ENCODE measurements at regions not wholly inside any gene's neighbourhood (a gene's known extent, or its start where the extent isn't known, plus 50 kb on each side); places are given as distances from the start of the nearest gene placed in this dataset.

DNA sequence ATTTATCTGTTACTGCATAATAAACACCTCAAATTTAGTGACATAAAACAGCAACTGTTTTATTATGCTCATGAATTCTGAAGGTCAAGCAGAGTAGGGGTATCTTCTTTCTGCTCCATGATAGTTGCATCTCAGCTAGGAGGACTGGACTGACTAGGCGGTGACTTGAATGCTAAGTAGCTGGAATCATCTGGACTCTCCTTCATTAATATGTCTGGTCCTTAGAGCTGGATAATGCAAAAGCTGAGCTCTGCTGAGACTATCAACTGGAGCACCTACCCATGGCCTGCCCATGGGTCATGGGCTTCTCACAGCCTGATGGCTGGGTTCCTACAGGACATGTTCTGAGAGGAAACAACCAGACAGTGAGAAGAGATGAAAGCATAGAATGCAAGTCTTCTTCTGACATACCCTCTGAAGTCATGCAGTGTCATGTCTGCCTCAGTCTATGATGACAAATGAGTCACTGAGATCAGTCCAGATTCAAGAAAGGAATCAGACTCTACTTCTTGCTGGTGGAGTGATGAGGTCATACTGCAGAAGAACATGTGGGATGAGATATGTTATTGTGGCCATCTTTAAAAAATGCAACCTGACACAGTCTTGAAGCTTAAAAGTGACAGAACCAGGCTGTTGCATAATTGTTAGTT, 174.2 kb upstream of the OSR1 start:
- DNase-seq (ENCODE audit: low read depth), result no peak
- TF ChIP-seq CTCF (conservative IDR thresholded peaks at IDR 0.05; ENCODE audit: low read depth, low read length), result no peak
- H3K4me3 ChIP-seq (ENCODE audit: low read length), result no peak overlapping the region

- DNase-seq (ENCODE audit: low read depth), result no peak
- no peak overlapping the region for H3K4me3 ChIP-seq (ENCODE audit: low read length)
- TF ChIP-seq CTCF (conservative IDR thresholded peaks at IDR 0.05; ENCODE audit: low read depth, low read length), result no peak
These were observed 171.3 kb upstream of the OSR1 start for GRCh38 chr2:19529677-19530076.

GRCh38 chr2:19527771-19528170, 169.3 kb upstream of the OSR1 start:
- no peak overlapping the region for H3K4me3 ChIP-seq (ENCODE audit: low read length)
- TF ChIP-seq CTCF (conservative IDR thresholded peaks at IDR 0.05; ENCODE audit: low read depth, low read length), result no peak
- DNase-seq (ENCODE audit: low read depth), result no peak

DNA sequence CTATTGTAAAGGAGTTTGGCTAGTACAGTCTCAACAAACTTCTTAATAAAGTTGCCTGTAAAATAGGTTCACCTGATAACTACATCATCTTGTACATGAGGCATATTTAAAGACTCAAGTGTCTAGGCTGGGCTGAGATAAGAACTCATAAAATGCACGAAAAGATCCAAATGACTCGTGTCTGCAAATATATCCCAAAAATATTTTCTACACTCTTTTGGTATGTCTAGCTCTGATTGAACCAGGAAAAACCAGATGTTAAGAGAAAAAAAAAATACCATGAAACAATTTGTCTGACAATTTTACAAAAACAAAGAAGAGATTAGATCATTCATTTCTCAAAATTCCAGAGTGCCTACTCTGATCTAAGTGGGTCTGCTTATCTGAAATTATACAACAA, 166.9 kb upstream of the OSR1 start:
- no peak for DNase-seq (ENCODE audit: low read depth)
- no peak overlapping the region for H3K4me3 ChIP-seq (ENCODE audit: low read length)
- TF ChIP-seq CTCF (conservative IDR thresholded peaks at IDR 0.05; ENCODE audit: low read depth, low read length), result no peak

DNA sequence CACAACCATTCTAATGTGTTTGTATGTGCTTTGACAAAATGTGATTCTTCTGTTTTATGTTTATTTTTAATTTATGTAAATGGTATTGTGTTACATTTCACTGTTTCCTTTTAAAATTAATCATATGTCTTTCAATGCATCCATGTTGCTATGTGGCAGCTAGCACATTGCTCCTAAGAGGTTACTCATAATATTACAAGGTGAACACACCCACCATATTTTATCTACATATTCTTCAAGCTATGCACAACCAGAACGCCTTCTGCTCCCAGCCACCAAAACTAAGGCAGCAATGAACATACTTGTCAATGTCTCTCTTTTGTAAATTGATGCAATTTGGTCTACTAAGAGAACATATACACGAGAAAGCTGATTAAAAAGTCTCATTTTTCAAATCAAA, 160.6 kb upstream of the OSR1 start:
- no peak for TF ChIP-seq CTCF (conservative IDR thresholded peaks at IDR 0.05; ENCODE audit: low read depth, low read length)
- no peak overlapping the region for H3K4me3 ChIP-seq (ENCODE audit: low read length)
- no peak for DNase-seq (ENCODE audit: low read depth)

DNA sequence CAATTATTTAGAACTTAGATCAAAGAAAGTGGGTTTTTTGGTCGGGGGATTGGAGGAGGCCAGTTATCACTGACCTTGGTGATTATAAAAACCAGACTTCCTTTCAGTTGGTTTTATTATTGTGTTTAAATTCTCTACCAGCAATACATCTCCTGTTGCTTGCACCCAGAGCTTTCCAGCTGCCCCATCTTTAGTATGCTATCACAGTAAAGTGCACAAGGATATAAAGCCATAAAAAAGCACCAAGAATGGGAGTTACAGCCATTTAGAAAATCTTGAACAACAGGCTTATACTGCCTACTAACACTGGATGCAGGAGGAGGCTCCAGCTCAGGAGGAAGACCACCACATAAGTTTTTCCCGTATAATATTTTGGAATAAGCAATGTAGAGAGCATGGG, 148.7 kb upstream of the OSR1 start:
- no peak for TF ChIP-seq CTCF (conservative IDR thresholded peaks at IDR 0.05; ENCODE audit: low read depth, low read length)

More for the DNA sequence above, 148.7 kb upstream of the OSR1 start:
- H3K4me3 ChIP-seq (ENCODE audit: low read length), result no peak overlapping the region
- DNase-seq (ENCODE audit: low read depth), result no peak

All from retinal pigment epithelial cell (primary cell).